CD4-positive, CD25-positive, alpha-beta regulatory T cell (primary cell): ENCODE measurements at regions not wholly inside any gene's neighbourhood (a gene's known extent, or its start where the extent isn't known, plus 50 kb on each side); places are given as distances from the start of the nearest gene placed in this dataset.

Experiments
- ATAC-seq, 2 donors: fragments of 150-1000 bp; cut with Tn5 transposase; one replicate each; pipeline ENCODE4 v1.10.0; 2021; ENCODE audit warnings: low read depth in 2 of 2, moderate number of reproducible peaks in 2 of 2, moderate library complexity in 1 of 2
- DNase-seq, 3 donors: peaks; one replicate each; pipeline versions ENCODE4 v3.0.0 to v3.0.0-alpha.2; 2012 to 2022; ENCODE audit warnings: mixed read lengths in 1 of 3
- H3K27ac ChIP-seq: one replicate; pipeline ENCODE4 v1.7.0; 2013; ENCODE audit warnings: mild to moderate bottlenecking, low read length; ENCODE audit not compliant: insufficient read depth, poor library complexity, severe bottlenecking
- H3K27me3 ChIP-seq: one replicate; pipeline ENCODE4 v1.7.0; 2013; ENCODE audit warnings: low read length; ENCODE audit not compliant: control insufficient read depth, insufficient read depth
- H3K36me3 ChIP-seq: one replicate; pipeline ENCODE4 v1.7.0; 2013; ENCODE audit warnings: mild to moderate bottlenecking, low read length, moderate library complexity; ENCODE audit not compliant: control insufficient read depth, insufficient read depth
- H3K4me1 ChIP-seq: 2 replicates; pipeline ENCODE4 v1.7.0; 2013; ENCODE audit warnings: mild to moderate bottlenecking, low read length; ENCODE audit not compliant: insufficient read depth, control insufficient read depth, poor library complexity, severe bottlenecking
- H3K4me3 ChIP-seq: one replicate; pipeline ENCODE4 v1.7.0; 2013; ENCODE audit warnings: low read depth, mild to moderate bottlenecking, low read length, moderate library complexity
- H3K9me3 ChIP-seq, 2 experiments: 1 replicate in 1 of 2; 2 replicates in 1 of 2; pipeline ENCODE4 v1.7.0; 2013; ENCODE audit warnings: low read length in 2 of 2, mild to moderate bottlenecking in 1 of 2, moderate library complexity in 1 of 2; ENCODE audit not compliant: control insufficient read depth in 2 of 2
- H3K27ac Mint-ChIP-seq, 3 donors: one replicate each; pipeline ENCODE4 v1.8.0; 2020 to 2022; ENCODE audit warnings: mild to moderate bottlenecking in 3 of 3, mixed read lengths in 3 of 3, moderate library complexity in 2 of 3
- H3K27me3 Mint-ChIP-seq: one replicate; pipeline ENCODE4 v1.8.0; 2022; ENCODE audit warnings: mild to moderate bottlenecking, mixed read lengths
- H3K36me3 Mint-ChIP-seq: one replicate; pipeline ENCODE4 v1.8.0; 2020; ENCODE audit warnings: mixed read lengths
- H3K4me1 Mint-ChIP-seq, 4 donors: one replicate each; pipeline ENCODE4 v1.8.0; 2020 to 2022; ENCODE audit warnings: mixed read lengths in 4 of 4, mild to moderate bottlenecking in 1 of 4
- H3K4me3 Mint-ChIP-seq, 4 donors: one replicate each; pipeline ENCODE4 v1.8.0; 2020 to 2022; ENCODE audit warnings: mild to moderate bottlenecking in 4 of 4, mixed read lengths in 4 of 4, moderate library complexity in 3 of 4
- H3K9me3 Mint-ChIP-seq, 7 donors: one replicate each; pipeline ENCODE4 v1.8.0; 2020 to 2022; ENCODE audit warnings: mixed read lengths in 7 of 7, mild to moderate bottlenecking in 3 of 7, moderate library complexity in 2 of 7

DNA sequence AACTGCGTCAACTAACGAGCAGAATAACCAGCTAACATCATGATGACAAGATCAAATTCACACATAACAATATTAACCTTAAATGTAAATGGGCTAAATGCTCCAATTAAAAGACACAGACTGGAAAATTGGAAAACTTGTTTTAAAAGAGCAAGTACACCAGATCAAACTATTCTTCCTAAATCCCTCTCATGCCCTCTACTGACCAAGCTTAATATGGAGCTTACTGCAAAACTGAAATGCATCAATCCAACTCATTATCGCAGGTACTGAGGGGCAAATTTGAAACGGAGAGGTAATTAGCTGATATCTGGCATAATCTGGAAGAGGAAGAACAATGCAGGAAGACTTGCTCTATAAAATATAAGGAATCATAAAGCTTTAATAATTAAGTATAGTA lies 1223.8 kb downstream of the NXPH1 start:
- H3K27ac Mint-ChIP-seq = no peak overlapping the region
- no peaks in the 10 kb centered on the region for H3K36me3 ChIP-seq
- peaks cover 0 to 13% (median 6%) of the 10 kb centered on the region in 7 donors for H3K9me3 Mint-ChIP-seq
- ATAC-seq (no peak), DNase-seq (no peak)
- H3K27ac ChIP-seq = no peak overlapping the region
- no peaks in the 10 kb centered on the region for H3K4me1 ChIP-seq
- no peaks in the 10 kb centered on the region for H3K27me3 Mint-ChIP-seq
- no peaks in the 10 kb centered on the region for H3K9me3 ChIP-seq
- H3K4me3 ChIP-seq = no peak overlapping the region
- no peaks in the 10 kb centered on the region for H3K36me3 Mint-ChIP-seq
- no peak overlapping the region for H3K4me3 Mint-ChIP-seq
- H3K4me1 Mint-ChIP-seq = no peaks in the 10 kb centered on the region
- H3K27me3 ChIP-seq = no peaks in the 10 kb centered on the region

DNA sequence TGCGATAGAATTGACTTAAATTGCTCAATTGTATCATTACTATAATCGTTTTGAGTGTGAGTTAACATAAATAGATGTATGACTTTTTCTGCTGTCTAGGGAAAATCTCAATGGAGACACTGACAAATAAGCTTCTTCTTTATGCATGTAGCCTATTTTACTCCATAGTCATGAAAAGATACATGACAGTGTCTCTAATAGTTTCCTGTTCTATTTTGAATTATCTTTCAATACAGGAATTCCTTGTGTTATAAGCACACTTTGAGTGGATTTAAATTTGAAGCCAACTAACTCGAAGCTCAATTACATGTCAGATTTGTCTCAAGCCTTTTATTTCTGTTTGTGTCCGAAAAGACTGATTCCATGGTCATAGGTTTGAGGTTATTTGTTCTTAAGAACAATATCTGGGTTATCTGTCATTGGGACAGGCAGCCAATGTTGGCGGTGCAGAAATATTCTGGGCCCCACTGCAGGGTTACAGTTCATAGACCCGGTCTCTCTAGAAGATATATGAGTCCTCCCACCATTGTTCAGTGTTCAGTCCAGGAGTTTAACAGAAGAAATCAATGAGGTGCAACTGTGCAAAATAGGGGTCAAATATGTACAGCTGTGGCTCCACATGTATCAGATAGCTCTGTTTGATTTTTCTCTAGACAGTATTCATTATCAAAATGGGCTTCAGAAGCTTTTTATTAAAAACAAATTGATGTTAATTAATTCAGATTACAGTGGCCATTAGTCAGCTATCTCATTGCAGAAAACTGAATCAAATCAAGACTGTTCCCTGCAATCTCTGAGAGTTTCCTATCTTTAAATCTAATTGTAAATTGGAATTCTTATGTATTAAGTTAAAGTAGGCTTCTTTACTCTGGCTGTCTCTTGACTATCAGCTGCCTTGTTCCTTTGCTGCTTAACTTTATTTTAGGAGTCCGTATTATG lies 1238.8 kb downstream of the NXPH1 start:
- Histone ChIP-seq H3K36me3 (no peaks in the 10 kb centered on the region), H3K9me3 (no peaks in the 10 kb centered on the region), H3K4me3 (no peak overlapping the region), H3K4me1 (no peaks in the 10 kb centered on the region), H3K27me3 (no peaks in the 10 kb centered on the region), H3K27ac (no peak overlapping the region)
- no peak for DNase-seq
- Mint-ChIP-seq H3K9me3 (peaks cover 0 to 19% (median 8%) of the 10 kb centered on the region in 7 donors), H3K27me3 (no peaks in the 10 kb centered on the region), H3K4me1 (peaks cover 0 to 5% (median 0%) of the 10 kb centered on the region in 4 donors), H3K36me3 (no peaks in the 10 kb centered on the region), H3K4me3 (no peak overlapping the region), H3K27ac (peak overlapping the region in 1 of 3 donors; percentile 52)
- ATAC-seq = no peak

DNA sequence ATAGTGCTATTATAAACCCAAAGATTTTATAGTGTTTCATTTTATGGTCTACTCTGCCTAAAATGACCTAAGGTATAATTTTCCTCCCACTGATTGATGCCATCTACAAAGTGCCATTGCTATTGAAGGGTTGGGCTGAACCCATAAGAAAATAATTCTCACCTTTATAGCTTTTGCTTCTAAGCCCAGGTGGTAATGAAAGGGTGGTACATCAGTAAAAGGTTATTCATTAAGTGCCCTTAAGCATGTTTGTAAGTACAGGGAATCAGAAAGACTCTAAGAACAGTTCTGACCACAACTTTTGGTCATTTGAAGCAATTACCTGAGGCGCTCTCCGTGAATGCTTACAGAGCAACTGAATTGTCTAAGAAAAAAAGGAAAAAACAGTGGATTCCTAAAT lies 1247.3 kb downstream of the NXPH1 start:
- H3K27me3 ChIP-seq = no peaks in the 10 kb centered on the region
- no peaks in the 10 kb centered on the region for H3K4me1 ChIP-seq
- peaks cover 0 to 4% (median 2%) of the 10 kb centered on the region in 7 donors for H3K9me3 Mint-ChIP-seq
- no peak for ATAC-seq
- H3K9me3 ChIP-seq = no peaks in the 10 kb centered on the region
- H3K27ac Mint-ChIP-seq = no peak overlapping the region
- no peak overlapping the region for H3K27ac ChIP-seq
- no peak for DNase-seq
- no peaks in the 10 kb centered on the region for H3K36me3 Mint-ChIP-seq
- no peaks in the 10 kb centered on the region for H3K36me3 ChIP-seq
- no peaks in the 10 kb centered on the region for H3K27me3 Mint-ChIP-seq
- H3K4me3 ChIP-seq = no peak overlapping the region
- no peak overlapping the region for H3K4me3 Mint-ChIP-seq
- no peaks in the 10 kb centered on the region for H3K4me1 Mint-ChIP-seq

DNA sequence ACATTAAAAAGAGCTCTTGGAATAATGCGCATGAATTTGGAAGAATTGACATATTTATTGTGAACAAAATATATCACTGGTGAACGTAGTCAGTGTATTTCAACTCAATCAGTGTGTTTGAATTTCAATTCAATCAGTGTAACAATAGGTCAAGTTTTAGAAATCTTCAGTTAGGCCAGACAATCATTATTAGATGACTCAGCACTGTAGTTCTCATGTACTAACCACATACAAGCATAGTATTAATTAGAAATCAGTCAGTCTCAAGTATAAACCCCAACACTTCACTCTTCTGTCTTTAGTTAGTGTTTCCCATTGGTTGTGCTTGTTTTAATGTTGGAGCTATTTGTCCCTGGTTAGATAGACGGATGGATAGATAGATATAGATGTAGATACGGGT lies 1247.9 kb downstream of the NXPH1 start:
- no peaks in the 10 kb centered on the region for H3K4me1 ChIP-seq
- no peaks in the 10 kb centered on the region for H3K36me3 ChIP-seq
- DNase-seq (no peak), ATAC-seq (no peak)
- Mint-ChIP-seq H3K4me1 (no peaks in the 10 kb centered on the region), H3K36me3 (no peaks in the 10 kb centered on the region), H3K9me3 (peaks cover 0 to 4% (median 2%) of the 10 kb centered on the region in 7 donors), H3K4me3 (no peak overlapping the region), H3K27me3 (no peaks in the 10 kb centered on the region), H3K27ac (no peak overlapping the region)
- H3K4me3 ChIP-seq = no peak overlapping the region
- no peaks in the 10 kb centered on the region for H3K9me3 ChIP-seq
- H3K27ac ChIP-seq = no peak overlapping the region
- H3K27me3 ChIP-seq = no peaks in the 10 kb centered on the region

DNA sequence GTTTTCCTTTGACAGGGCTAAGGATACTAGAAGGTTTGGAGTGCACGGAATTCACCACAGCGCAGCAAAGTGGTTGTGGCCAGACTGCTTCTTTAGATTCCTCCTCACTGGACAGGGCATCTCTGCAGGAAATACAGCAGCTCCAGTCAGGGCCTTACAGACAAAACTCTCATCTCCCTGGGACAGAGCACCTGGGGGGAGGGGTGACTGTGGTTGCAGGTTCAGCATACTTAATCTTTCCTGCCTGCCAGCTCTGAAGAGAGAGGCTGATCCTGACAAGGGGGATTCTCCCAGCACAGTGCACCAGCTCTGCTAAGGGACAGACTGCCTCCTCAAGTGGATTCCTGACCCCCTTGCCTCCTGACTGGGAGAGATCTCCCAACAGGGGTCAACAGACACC lies 1257.9 kb downstream of the NXPH1 start:
- ATAC-seq (no peak), DNase-seq (no peak)
- no peaks in the 10 kb centered on the region for H3K4me1 ChIP-seq
- Mint-ChIP-seq H3K9me3 (peaks cover 0 to 22% (median 7%) of the 10 kb centered on the region in 7 donors), H3K36me3 (no peaks in the 10 kb centered on the region), H3K4me3 (no peak overlapping the region), H3K27me3 (no peaks in the 10 kb centered on the region), H3K27ac (no peak overlapping the region), H3K4me1 (no peaks in the 10 kb centered on the region)
- H3K9me3 ChIP-seq = peaks cover 0 to 7% of the 10 kb centered on the region in 2 experiments
- no peak overlapping the region for H3K4me3 ChIP-seq
- H3K36me3 ChIP-seq = no peaks in the 10 kb centered on the region
- no peaks in the 10 kb centered on the region for H3K27me3 ChIP-seq
- H3K27ac ChIP-seq = no peak overlapping the region

DNA sequence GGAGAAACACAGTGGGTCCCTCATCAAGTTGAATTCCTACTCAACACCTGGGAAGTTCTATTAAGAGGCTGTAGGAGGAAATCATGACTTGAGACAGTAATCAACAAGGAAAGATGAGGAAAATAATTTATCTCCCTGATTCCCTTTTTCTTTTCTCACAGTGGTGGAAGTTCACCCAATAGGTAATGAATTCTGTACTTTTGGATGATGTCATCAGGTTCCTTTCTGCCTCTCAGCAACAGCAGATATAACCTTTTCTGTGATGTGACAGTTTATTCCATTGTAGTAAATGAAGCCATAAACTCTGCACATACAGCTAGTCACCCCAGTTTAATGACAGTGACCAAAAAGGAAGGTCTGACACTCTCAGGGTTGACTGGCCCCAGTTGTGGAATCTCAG lies 1265.0 kb downstream of the NXPH1 start:
- Mint-ChIP-seq H3K4me1 (no peaks in the 10 kb centered on the region), H3K4me3 (no peak overlapping the region), H3K36me3 (no peaks in the 10 kb centered on the region), H3K27me3 (no peaks in the 10 kb centered on the region), H3K27ac (no peak overlapping the region), H3K9me3 (peaks cover 3 to 11% (median 6%) of the 10 kb centered on the region in 7 donors)
- Histone ChIP-seq H3K4me3 (no peak overlapping the region), H3K36me3 (no peaks in the 10 kb centered on the region), H3K27ac (no peak overlapping the region), H3K27me3 (no peaks in the 10 kb centered on the region), H3K4me1 (no peaks in the 10 kb centered on the region), H3K9me3 (peaks cover 2 to 7% of the 10 kb centered on the region in 2 experiments)
- DNase-seq (no peak), ATAC-seq (no peak)

DNA sequence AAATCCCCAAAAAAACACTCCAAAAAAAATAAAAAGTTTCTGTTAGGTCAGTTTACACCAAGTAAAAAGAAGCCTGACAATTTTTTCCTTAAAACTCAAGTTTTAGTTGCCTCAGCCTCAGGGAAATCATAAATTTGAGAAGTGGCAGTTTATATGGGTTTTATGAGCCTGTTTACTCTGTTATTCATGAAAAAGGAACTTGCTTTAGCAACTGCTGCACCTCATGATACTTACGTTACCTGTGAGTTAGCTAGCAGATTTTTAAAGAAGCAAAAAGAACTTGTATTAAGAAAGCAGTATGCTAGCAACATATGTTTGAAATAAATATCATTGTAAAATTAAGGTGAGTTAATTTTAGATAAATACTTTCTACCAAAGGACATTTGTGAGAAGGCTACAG lies 1264.5 kb upstream of the PHF14 start:
- no peak overlapping the region for H3K27ac Mint-ChIP-seq
- H3K4me3 Mint-ChIP-seq = no peak overlapping the region
- no peaks in the 10 kb centered on the region for H3K36me3 Mint-ChIP-seq
- H3K4me1 Mint-ChIP-seq = no peaks in the 10 kb centered on the region
- H3K9me3 Mint-ChIP-seq = peaks cover 0 to 6% (median 0%) of the 10 kb centered on the region in 7 donors
- Histone ChIP-seq H3K27me3 (no peaks in the 10 kb centered on the region), H3K27ac (no peak overlapping the region), H3K4me1 (no peaks in the 10 kb centered on the region), H3K4me3 (no peak overlapping the region), H3K9me3 (peaks cover 0 to 3% of the 10 kb centered on the region in 2 experiments), H3K36me3 (no peaks in the 10 kb centered on the region)
- ATAC-seq (no peak), DNase-seq (no peak)
- no peaks in the 10 kb centered on the region for H3K27me3 Mint-ChIP-seq
